RPMI8226 (cell line): ENCODE measurements at regions not wholly inside any gene's neighbourhood (a gene's known extent, or its start where the extent isn't known, plus 50 kb on each side); places are given as distances from the start of the nearest gene placed in this dataset.

Experiments
- DNase-seq: peaks from one replicate; pipeline ENCODE4 v3.0.0-alpha.2; 2015

GRCh38 chr17:33481652-33482051 lies 188.6 kb upstream of the ASIC2 start:
- DNase-seq, result no peak

- no peak for DNase-seq
These were observed 189.5 kb upstream of the ASIC2 start for GRCh38 chr17:33482636-33483035.

DNA sequence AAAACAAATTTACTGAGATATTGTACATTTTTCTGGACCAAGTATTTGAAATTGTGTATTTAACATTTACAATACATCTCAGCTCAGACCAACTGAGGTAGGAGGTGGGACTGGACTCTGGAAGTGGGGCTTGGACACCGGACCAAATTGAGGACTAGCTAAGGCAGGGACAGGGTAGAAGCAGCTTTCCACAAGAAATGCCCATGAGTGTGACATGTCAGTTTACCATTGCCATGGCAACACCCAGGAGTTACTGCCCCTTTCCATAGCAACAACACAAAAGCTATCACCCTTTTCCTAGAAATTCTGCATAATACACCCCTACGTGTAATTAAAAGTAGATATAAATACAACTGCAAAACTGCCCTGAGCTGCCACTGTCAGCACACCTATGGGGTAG lies 191.5 kb upstream of the ASIC2 start:
- DNase-seq, result no peak

DNA sequence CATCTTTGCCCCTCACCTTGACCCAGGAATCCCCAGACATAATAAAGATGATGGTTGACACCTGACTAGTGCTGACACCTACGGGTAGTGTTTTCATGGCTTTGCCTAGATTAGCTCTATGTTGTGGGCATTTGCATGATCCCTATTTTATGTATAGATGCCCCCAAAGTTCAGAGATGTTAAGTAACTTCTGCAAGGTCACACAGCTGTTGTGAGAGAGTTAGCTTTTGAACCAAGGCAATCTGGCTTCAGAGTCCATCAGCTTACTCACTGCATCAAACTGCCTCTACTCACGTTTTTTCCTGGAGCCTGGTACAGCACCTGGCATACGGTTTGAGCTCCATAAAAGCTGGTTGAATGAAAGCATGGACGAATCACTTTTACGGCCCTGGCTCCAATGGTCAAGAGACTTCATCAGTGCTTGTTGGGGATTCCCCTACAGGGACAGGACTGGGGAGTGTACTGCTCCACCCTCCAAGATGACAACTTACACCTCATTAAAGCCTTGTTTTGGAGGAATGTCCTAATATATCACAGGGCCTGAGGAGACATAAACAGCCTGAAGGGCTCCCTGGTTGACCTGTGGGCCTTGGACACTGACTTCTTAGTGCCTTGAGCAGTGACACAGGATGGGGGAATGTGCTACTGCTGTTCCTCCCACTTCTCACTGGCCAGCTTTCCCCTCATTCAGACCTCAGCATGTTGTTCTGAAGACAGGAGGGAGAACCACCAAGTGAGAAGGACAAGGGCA lies 193.2 kb upstream of the ASIC2 start:
- no peak for DNase-seq

GRCh38 chr17:33487187-33487879 lies 194.2 kb upstream of the ASIC2 start:
- no peak for DNase-seq

DNA sequence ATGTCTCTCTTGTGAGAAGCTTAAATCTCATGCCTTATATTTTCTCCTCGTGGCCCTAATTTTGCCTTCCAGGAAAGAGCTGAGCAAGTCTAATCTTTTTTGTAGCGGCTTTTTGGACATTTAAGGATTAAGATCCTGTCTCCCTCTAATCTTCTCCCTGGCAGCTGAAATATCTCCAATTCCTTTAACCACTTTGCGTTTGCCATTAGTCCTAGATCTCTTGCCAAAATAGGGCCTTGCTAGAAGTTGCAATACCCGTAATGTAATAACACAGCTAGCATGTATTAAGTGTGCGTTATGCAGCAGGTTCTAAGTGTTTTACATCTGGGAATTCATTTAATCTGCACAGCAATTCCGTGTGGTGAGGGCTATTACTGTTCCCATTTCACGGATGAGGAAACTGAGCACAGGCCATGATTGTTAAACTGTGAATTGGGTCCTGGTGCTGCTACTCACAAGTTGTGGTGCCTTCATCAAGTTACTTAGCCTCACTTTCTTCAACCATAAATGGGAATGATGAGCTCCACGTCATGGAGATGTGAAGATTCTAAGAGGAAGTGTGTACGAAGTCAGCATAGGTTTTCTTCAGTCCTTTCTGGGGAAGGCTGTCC lies 198.9 kb upstream of the ASIC2 start:
- no peak for DNase-seq

DNA sequence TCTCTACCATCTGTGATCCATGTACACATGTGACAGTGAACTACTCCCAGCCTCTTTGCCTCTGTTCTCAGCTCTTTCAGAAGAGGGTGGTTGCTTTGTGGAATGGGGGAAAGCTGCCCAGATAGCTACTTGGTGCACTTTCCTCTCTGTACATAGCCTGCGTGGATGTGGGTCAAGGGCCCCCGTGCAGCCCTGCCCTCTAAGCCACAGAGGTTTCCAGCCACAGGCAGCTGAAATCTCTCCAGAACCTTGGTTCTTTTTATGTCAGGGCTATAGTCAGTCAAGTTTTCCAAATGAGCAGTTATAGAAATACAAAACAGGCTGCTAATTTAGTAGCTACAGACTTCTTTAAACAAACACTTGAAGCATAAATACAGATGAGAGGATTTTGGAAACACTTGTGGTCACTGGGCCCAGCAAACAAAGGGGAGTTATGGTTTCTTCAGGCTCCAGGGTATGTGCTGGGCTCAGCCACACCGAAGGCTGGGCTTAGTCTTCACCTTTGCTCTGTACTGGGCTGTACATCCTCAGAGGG lies 199.7 kb upstream of the ASIC2 start:
- DNase-seq, result no peak

GRCh38 chr17:33493566-33493965 lies 200.5 kb upstream of the ASIC2 start:
- DNase-seq, result no peak

DNA sequence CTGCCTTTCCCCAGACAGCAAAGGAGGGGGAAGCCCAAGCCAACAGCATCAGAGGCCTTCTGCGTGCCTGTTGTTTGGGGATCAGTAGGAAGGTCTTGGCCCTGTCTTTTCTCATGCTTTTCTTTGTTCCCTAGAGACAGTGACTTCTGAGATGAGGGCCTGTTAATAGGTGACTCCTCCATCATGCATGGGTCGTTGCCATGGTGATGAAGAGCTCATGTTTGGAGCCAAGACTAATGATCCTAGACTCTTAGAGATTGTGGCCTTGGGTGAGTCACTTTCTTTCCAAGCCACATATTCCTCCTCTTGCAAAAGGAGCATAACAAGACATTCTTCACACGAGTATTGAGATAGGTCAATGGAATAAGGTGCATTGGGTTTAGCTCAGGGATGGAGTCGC lies 201.1 kb upstream of the ASIC2 start:
- DNase-seq, result no peak

DNA sequence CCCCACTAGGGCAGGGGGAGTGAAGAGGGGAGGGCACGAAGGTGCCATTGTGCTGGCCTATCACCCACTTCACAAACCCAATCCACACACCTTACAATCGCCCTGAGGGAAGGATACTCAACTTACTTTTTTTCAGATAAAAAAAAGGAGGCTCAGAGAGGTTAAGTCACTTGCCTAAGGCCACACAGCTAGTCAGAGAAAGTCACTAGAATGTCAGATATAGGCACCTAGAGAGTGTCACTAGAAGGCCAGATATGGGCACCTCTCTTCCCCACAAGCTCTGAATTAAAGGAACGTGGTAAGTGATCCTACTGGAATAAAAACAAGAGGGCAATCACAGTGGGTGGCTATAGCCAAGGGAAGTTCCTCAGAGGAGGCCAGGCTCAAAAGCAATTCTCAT lies 204.5 kb upstream of the ASIC2 start:
- no peak for DNase-seq

- DNase-seq, result no peak
These were observed 205.0 kb upstream of the ASIC2 start for GRCh38 chr17:33498069-33498468.

DNA sequence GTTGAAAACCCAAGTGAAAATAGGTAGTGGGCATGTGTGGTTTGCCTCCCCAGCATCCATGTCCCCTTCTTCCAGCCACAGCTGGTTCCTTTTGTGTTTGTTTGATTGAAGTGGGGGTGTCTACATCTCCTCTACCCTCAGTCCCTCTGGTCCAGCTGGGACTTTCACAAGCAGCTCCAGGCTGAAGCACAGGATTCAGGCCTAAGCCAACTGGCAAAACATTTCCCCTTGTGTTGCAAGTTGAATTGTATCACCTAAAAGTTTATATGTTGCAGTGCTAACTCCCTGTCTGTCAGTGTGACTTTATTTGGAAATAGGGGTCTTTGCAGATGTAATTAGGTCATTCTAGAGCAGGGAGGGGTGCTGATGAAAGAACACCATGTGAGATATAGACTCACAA lies 205.9 kb upstream of the ASIC2 start:
- DNase-seq, result no peak

DNA sequence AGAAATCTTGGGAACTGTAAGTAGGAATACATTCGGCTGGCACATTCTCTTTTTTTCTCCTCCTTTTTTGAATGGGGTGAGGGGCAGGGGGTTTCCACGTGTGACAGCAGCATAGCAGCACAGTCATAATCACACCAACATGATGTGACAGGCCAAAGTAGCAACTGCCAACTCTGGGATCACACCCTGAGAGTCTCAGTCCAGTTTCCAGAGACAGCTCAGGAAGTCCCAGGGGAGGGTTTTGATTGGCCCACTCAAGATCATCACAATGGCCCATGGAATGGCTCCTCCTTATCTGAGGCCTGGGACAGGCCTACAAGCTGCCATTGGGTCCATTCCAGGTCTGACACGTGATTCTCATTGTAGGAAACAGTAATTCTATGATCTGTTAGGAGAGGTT lies 207.1 kb upstream of the ASIC2 start:
- no peak for DNase-seq

- DNase-seq, result no peak
These were observed 208.1 kb upstream of the ASIC2 start for GRCh38 chr17:33501185-33501584.

- DNase-seq, result no peak
These were observed 211.5 kb upstream of the ASIC2 start for GRCh38 chr17:33504571-33504970.

GRCh38 chr17:33506889-33507650 lies 214.0 kb upstream of the ASIC2 start:
- DNase-seq, result no peak

GRCh38 chr17:33508215-33508614 lies 215.1 kb upstream of the ASIC2 start:
- no peak for DNase-seq

- no peak for DNase-seq
These were observed 216.2 kb upstream of the ASIC2 start for GRCh38 chr17:33509331-33509730.

DNA sequence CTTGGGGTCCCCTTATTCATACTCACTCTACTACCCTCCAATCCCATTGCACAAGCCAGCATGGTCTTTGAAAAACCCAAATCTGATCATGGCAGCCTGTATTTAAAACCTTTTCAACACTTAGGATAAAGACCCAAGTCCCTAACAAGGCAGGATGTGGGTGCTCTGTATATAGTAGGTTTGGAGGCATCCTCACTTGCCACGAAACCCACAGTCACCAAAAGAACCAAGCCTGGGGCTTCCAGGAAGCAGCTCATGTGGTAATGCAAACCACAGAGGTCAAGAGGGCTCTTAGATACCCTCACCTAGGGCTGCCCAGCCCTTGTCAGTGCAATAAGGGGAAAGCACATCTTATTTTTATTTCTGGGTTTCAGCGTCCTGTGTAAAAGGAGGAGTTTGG lies 218.6 kb upstream of the ASIC2 start:
- no peak for DNase-seq

DNA sequence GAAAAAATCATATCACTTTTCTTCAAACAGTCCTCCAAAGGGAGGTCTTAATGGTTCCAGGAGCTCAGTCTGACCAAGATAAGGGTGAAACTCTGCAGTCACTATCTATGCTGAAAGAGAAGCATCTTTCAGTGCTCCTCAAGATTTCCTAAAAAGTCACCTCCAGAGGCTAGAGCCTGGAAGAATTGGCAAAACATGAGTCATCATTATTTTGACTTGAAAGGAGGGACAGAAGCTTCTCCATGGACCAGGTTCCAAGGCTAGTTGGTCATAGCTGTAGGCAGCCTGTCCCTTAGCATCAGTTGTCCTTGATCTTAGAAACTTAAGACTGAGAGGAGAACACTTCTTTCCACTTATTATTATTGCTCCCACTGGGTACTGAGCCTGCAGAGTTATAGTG lies 219.0 kb upstream of the ASIC2 start:
- DNase-seq, result no peak

DNA sequence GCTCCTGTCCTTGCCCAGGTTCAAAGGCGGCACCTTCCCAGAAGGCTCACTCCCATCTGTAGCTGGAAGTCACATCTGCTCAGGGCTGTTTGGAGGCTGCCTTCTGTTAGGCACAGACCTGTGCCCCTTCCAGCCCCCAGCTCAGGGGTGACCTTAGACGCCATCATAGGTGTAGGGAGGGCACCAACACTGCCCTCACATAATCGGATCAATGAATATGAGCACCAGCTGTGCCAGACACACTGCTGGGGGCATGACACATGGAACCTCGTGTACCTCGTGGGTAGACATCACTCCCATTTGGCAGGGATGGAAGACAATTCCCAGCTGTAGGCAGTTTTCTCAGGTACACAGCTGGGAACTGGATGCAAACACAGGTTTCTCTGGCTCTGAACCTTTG lies 220.7 kb upstream of the ASIC2 start:
- no peak for DNase-seq

- no peak for DNase-seq
These were observed 221.3 kb upstream of the ASIC2 start for GRCh38 chr17:33514369-33514768.

GRCh38 chr17:33515974-33516373 lies 222.9 kb upstream of the ASIC2 start:
- DNase-seq, result no peak
